Loucy (cell line): ENCODE measurements at regions not wholly inside any gene's neighbourhood (a gene's known extent, or its start where the extent isn't known, plus 50 kb on each side); places are given as distances from the start of the nearest gene placed in this dataset.

Source experiments
- H2AFZ ChIP-seq: fragments of 200-600 bp; sonication (generic); 2 replicates; pipeline ENCODE4 v1.6.0; 2016; ENCODE audit warnings: antibody characterized with exemption, mild to moderate bottlenecking, low read length, moderate library complexity
- H3F3A ChIP-seq: fragments of 200-600 bp; 2 replicates; pipeline ENCODE4 v1.6.0; 2016; ENCODE audit warnings: antibody characterized with exemption, low read depth, mild to moderate bottlenecking
- H3K27me3 ChIP-seq: fragments of 200-600 bp; sonication (generic); 2 replicates; pipeline ENCODE4 v1.6.1; 2014; ENCODE audit warnings: low read length, mild to moderate bottlenecking; ENCODE audit not compliant: insufficient read depth, poor library complexity, severe bottlenecking
- H3K36me3 ChIP-seq: fragments of 200-600 bp; sonication (generic); 2 replicates; pipeline ENCODE4 v1.6.1; 2016; ENCODE audit warnings: low read length; ENCODE audit not compliant: insufficient read depth
- H3K4me1 ChIP-seq: fragments of 200-600 bp; sonication (generic); 2 replicates; pipeline ENCODE4 v1.5.1; 2014; ENCODE audit warnings: low read length, mild to moderate bottlenecking; ENCODE audit not compliant: insufficient read depth, poor library complexity, severe bottlenecking
- H3K4me2 ChIP-seq: fragments of 200-600 bp; sonication (generic); 2 replicates; pipeline ENCODE4 v1.6.0; 2014; ENCODE audit warnings: antibody characterized with exemption, low read length, low read depth, mild to moderate bottlenecking; ENCODE audit not compliant: poor library complexity, severe bottlenecking
- H3K4me3 ChIP-seq: fragments of 200-600 bp; sonication (generic); 2 replicates; pipeline ENCODE4 v1.5.1; 2014; ENCODE audit warnings: low read length, mild to moderate bottlenecking, mixed read lengths; ENCODE audit not compliant: poor library complexity, severe bottlenecking
- H3K79me2 ChIP-seq: fragments of 200-600 bp; sonication (generic); 2 replicates; pipeline ENCODE4 v1.6.1; 2014; ENCODE audit warnings: low read length; ENCODE audit not compliant: insufficient read depth
- H3K9ac ChIP-seq: fragments of 200-600 bp; sonication (generic); 2 replicates; pipeline ENCODE4 v1.6.0; 2014; ENCODE audit warnings: mild to moderate bottlenecking, low read depth, low read length, moderate library complexity; ENCODE audit not compliant: poor library complexity, severe bottlenecking
- H3K9me2 ChIP-seq: fragments of 200-600 bp; sonication (generic); replicated peaks from 2 replicates; pipeline ENCODE4 v1.6.1; 2016; ENCODE audit warnings: low read depth, low read length, mixed read lengths
- H3K9me3 ChIP-seq: fragments of 200-600 bp; sonication (generic); 2 replicates; pipeline ENCODE4 v1.6.1; 2014; ENCODE audit warnings: mild to moderate bottlenecking, antibody characterized with exemption, low read length, low read depth; ENCODE audit not compliant: insufficient read depth
- H4K20me1 ChIP-seq: fragments of 200-600 bp; sonication (generic); 2 replicates; pipeline ENCODE4 v1.6.0; 2014; ENCODE audit warnings: antibody characterized with exemption, low read length, mild to moderate bottlenecking; ENCODE audit not compliant: insufficient read depth, poor library complexity, severe bottlenecking
- EZH2phosphoT487 ChIP-seq: fragments of 200-600 bp; IDR thresholded peaks from 2 replicates; pipeline ENCODE4 v1.6.1; 2018; ENCODE audit warnings: antibody characterized with exemption, mild to moderate bottlenecking, moderate library complexity, borderline replicate concordance
- TF ChIP-seq, protein P1 (sequence below): fragments of 200-600 bp; sonication (generic); conservative IDR thresholded peaks from 2 replicates; pipeline ENCODE4 v1.5.1; 2014; ENCODE audit warnings: mild to moderate bottlenecking, antibody characterized with exemption, low read length

DNA sequence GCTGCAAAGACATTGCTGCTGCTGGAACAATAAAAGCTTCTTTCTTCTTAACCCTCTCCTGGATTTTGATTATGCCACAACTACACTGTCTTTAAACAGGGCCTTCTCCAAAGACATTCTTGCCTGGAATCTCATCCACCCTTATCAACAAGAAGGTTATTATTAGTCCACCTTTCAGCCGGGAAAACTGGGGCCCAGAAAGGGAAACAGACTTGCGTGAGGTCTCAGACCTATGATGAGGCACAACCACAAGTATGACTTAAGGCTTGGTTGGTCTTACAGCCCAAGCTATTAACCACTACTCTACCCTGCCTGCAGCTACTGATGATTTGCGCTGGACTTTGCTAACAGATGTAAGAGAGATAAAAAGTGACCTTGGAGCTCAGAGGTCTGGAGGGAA, 62.8 kb upstream of the CTNNBL1 start:
- H3K9me2 ChIP-seq: no peaks in the 10 kb centered on the region
- no peak overlapping the region for H3K4me3 ChIP-seq
- TF ChIP-seq EZH2phosphoT487: no peak
- TF ChIP-seq, protein P1, sequence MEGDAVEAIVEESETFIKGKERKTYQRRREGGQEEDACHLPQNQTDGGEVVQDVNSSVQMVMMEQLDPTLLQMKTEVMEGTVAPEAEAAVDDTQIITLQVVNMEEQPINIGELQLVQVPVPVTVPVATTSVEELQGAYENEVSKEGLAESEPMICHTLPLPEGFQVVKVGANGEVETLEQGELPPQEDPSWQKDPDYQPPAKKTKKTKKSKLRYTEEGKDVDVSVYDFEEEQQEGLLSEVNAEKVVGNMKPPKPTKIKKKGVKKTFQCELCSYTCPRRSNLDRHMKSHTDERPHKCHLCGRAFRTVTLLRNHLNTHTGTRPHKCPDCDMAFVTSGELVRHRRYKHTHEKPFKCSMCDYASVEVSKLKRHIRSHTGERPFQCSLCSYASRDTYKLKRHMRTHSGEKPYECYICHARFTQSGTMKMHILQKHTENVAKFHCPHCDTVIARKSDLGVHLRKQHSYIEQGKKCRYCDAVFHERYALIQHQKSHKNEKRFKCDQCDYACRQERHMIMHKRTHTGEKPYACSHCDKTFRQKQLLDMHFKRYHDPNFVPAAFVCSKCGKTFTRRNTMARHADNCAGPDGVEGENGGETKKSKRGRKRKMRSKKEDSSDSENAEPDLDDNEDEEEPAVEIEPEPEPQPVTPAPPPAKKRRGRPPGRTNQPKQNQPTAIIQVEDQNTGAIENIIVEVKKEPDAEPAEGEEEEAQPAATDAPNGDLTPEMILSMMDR: no peak
- H3K27me3 ChIP-seq: no peaks in the 10 kb centered on the region
- H3F3A ChIP-seq: no peaks in the 10 kb centered on the region
- no peak overlapping the region for H3K4me2 ChIP-seq
- H3K4me1 ChIP-seq: no peaks in the 10 kb centered on the region
- no peaks in the 10 kb centered on the region for H3K9me3 ChIP-seq
- H3K9ac ChIP-seq: no peak overlapping the region
- H4K20me1 ChIP-seq: no peaks in the 10 kb centered on the region
- no peak overlapping the region for H2AFZ ChIP-seq
- H3K79me2 ChIP-seq: no peaks in the 10 kb centered on the region
- H3K36me3 ChIP-seq: no peaks in the 10 kb centered on the region

DNA sequence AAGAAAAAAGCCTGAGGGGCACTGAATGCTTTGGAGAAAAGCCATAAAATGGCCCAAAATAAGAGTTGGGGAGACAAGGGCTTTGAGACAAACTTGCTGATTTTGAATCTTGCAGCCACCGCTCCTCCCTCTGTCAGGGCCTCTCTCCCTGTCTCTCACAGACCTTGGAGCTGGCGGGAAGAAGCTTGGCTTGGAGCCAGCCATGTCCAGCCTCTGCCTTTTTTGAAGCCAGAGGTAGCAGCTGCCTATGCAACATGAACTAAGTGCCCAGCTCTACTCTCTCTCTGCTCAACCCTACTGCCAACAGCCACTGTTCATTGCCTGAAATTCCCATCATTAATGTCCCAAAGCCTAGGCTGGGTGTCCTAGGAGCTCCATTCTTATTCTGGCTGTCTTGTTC, 63.7 kb upstream of the CTNNBL1 start:
- Histone ChIP-seq H3K9me3 (no peaks in the 10 kb centered on the region), H3K36me3 (no peaks in the 10 kb centered on the region), H3K9ac (no peak overlapping the region), H3K4me3 (no peak overlapping the region), H3K27me3 (no peaks in the 10 kb centered on the region), H2AFZ (no peak overlapping the region), H4K20me1 (no peaks in the 10 kb centered on the region), H3F3A (no peaks in the 10 kb centered on the region), H3K9me2 (no peaks in the 10 kb centered on the region), H3K79me2 (no peaks in the 10 kb centered on the region), H3K4me2 (no peak overlapping the region), H3K4me1 (no peaks in the 10 kb centered on the region)
- TF ChIP-seq, protein P1: no peak
- no peak for TF ChIP-seq EZH2phosphoT487

DNA sequence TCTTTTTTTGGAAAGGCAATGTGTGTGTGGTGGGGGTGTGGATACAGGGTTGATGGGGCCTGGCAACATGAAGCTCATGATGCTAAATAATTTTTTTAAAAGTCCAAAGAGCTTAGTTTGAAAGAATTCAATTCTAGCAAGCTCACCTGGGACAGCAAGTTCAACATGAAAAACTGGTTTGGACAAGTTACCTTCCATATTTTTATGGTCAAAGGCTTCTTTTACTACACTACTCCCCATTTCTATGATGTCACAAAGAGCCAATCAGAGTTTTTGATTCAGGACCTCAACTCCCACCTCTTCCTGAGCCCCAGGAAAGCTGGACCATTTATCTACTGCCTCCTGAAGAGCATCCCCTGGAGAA, 66.1 kb upstream of the CTNNBL1 start:
- no peaks in the 10 kb centered on the region for H3K9me2 ChIP-seq
- H3K79me2 ChIP-seq: no peaks in the 10 kb centered on the region
- H2AFZ ChIP-seq: no peak overlapping the region
- no peaks in the 10 kb centered on the region for H3F3A ChIP-seq
- no peaks in the 10 kb centered on the region for H3K9me3 ChIP-seq
- H4K20me1 ChIP-seq: no peaks in the 10 kb centered on the region
- TF ChIP-seq, protein P1: no peak
- TF ChIP-seq EZH2phosphoT487: no peak
- no peaks in the 10 kb centered on the region for H3K27me3 ChIP-seq
- no peak overlapping the region for H3K9ac ChIP-seq
- H3K4me3 ChIP-seq: no peak overlapping the region
- no peaks in the 10 kb centered on the region for H3K36me3 ChIP-seq
- H3K4me2 ChIP-seq: no peak overlapping the region
- no peaks in the 10 kb centered on the region for H3K4me1 ChIP-seq
